ENCODE measurements at regions not wholly inside any gene's neighbourhood (a gene's known extent, or its start where the extent isn't known, plus 50 kb on each side); places are given as distances from the start of the nearest gene placed in this dataset.

DNA sequence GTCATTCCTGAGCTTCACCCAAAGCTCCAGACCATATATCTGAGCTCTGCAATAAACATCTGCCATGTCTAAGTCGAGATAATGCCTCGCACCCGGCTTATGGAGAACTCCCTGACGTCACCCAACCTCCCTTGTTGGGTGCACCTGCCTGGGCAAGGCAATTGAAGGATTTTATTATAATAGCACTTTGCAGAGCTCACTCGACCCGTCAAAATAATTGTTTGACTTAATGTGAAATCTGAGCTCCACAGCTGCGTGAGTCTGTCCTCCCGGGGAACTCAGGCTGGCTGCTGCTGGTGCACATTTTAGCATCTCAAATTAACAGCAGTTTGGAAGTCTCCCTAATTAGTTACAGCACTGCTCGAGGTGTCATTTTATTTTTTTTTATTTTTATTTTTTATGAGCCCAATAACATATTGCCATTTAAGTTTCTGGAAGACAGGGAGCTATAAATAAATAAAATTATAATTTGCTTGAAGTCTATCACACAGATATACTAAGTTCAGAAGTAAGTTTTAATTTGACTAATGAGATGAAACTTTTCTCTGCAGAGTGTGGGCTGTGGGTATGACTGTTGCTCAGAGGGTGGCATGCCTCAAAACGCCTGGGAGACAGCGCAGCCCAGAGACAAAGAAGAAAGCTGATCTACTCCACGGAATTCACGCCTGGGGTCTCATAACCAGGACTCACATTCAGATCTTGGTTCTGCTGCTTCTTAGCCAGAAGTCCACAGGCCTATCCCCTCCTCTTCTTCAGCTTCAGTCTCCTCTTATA is 401.4 kb upstream of the C16orf82 start:
- H3K79me2 ChIP-seq (ENCODE audit: control insufficient read depth, insufficient read depth, low read length): no peaks in the 10 kb centered on the region
- H3K9me1 ChIP-seq (ENCODE audit: control insufficient read depth, insufficient read depth, low read length): no peaks in the 10 kb centered on the region
- WGBS (ENCODE audit: insufficient coverage, low coverage, missing lambda C conversion rate): 0% methylated on average over 13 of the region's 13 CpGs
- H3K27me3 ChIP-seq (ENCODE audit: control insufficient read depth in 2 of 2, insufficient read depth in 2 of 2, low read length in 2 of 2): peaks cover 0 to 10% of the 10 kb centered on the region in 2 experiments; a peak in 2 of 5 replicates
- H3K9ac ChIP-seq (ENCODE audit: insufficient read depth in 1 of 2, low read depth in 2 of 2, low read length in 2 of 2): no peak overlapping the region
- H3K4me1 ChIP-seq (replicated peaks in 1 of 2; ENCODE audit: control insufficient read depth in 2 of 2, insufficient read depth in 2 of 2, low read length in 2 of 2): no peaks in the 10 kb centered on the region
- no peak for ATAC-seq
- no peaks in the 10 kb centered on the region for H3K9me3 ChIP-seq (replicated peaks; ENCODE audit: control insufficient read depth, insufficient read depth, low read depth, low read length)
- no peak overlapping the region for H2AFZ ChIP-seq (ENCODE audit: low read depth, low read length)
- H3K36me3 ChIP-seq (ENCODE audit: control insufficient read depth, insufficient read depth, low read length): no peaks in the 10 kb centered on the region
- in situ Hi-C loops (cut with MboI): no loop called here
- BruUV-seq (replicated peaks): no TSS peak
- H3K4me3 ChIP-seq: no peak overlapping the region
- POLR2A ChIA-PET: no interaction called here
- TF ChIP-seq NCOA6 (IDR thresholded peaks at IDR 0.05) (no peak), WHSC1 (IDR thresholded peaks at IDR 0.05; ENCODE audit: low read length) (no peak), ZNF668 (CRISPR knock-in tag; IDR thresholded peaks at IDR 0.05) (no peak), PML (IDR thresholded peaks at IDR 0.05; ENCODE audit: low read length) (no peak), ELF1 (tag; IDR thresholded peaks at IDR 0.05) (no peak), CBX1 (IDR thresholded peaks at IDR 0.05; ENCODE audit: low read depth) (no peak), SOX6 (IDR thresholded peaks at IDR 0.05) (no peak), SIRT6 (IDR thresholded peaks at IDR 0.05; ENCODE audit: low read depth, low read length) (no peak)
- TF ChIP-seq, protein P1, sequence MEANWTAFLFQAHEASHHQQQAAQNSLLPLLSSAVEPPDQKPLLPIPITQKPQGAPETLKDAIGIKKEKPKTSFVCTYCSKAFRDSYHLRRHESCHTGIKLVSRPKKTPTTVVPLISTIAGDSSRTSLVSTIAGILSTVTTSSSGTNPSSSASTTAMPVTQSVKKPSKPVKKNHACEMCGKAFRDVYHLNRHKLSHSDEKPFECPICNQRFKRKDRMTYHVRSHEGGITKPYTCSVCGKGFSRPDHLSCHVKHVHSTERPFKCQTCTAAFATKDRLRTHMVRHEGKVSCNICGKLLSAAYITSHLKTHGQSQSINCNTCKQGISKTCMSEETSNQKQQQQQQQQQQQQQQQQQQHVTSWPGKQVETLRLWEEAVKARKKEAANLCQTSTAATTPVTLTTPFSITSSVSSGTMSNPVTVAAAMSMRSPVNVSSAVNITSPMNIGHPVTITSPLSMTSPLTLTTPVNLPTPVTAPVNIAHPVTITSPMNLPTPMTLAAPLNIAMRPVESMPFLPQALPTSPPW (CRISPR knock-in tag; IDR thresholded peaks at IDR 0.05): no peak
- TF ChIP-seq, protein P2, sequence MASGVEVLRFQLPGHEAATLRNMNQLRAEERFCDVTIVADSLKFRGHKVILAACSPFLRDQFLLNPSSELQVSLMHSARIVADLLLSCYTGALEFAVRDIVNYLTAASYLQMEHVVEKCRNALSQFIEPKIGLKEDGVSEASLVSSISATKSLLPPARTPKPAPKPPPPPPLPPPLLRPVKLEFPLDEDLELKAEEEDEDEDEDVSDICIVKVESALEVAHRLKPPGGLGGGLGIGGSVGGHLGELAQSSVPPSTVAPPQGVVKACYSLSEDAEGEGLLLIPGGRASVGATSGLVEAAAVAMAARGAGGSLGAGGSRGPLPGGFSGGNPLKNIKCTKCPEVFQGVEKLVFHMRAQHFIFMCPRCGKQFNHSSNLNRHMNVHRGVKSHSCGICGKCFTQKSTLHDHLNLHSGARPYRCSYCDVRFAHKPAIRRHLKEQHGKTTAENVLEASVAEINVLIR (CRISPR knock-in tag; IDR thresholded peaks at IDR 0.05): no peak
- TF ChIP-seq, protein P3, sequence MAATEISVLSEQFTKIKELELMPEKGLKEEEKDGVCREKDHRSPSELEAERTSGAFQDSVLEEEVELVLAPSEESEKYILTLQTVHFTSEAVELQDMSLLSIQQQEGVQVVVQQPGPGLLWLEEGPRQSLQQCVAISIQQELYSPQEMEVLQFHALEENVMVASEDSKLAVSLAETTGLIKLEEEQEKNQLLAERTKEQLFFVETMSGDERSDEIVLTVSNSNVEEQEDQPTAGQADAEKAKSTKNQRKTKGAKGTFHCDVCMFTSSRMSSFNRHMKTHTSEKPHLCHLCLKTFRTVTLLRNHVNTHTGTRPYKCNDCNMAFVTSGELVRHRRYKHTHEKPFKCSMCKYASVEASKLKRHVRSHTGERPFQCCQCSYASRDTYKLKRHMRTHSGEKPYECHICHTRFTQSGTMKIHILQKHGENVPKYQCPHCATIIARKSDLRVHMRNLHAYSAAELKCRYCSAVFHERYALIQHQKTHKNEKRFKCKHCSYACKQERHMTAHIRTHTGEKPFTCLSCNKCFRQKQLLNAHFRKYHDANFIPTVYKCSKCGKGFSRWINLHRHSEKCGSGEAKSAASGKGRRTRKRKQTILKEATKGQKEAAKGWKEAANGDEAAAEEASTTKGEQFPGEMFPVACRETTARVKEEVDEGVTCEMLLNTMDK (IDR thresholded peaks at IDR 0.05; ENCODE audit: borderline replicate concordance, insufficient read depth, low read depth, low read length, poor library complexity, severe bottlenecking): no peak
- TF ChIP-seq, protein P4, sequence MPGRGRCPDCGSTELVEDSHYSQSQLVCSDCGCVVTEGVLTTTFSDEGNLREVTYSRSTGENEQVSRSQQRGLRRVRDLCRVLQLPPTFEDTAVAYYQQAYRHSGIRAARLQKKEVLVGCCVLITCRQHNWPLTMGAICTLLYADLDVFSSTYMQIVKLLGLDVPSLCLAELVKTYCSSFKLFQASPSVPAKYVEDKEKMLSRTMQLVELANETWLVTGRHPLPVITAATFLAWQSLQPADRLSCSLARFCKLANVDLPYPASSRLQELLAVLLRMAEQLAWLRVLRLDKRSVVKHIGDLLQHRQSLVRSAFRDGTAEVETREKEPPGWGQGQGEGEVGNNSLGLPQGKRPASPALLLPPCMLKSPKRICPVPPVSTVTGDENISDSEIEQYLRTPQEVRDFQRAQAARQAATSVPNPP (IDR thresholded peaks at IDR 0.05; ENCODE audit: borderline replicate concordance, insufficient read depth, insufficient read length): no peak
- no peak overlapping the region for H3K27ac ChIP-seq (ENCODE audit: extremely low read depth, low read depth, low read length)
- H3K4me2 ChIP-seq (ENCODE audit: insufficient read depth, low read length): no peak overlapping the region
- H4K20me1 ChIP-seq (replicated peaks; ENCODE audit: control insufficient read depth, insufficient read depth, low read length): no peaks in the 10 kb centered on the region; the same call in 1 of the 2 replicates
- DNase-seq (ENCODE audit: extremely low read depth in 1 of 4, low spot score in 3 of 4): no peak
- CTCF ChIA-PET (ENCODE audit: low intra/inter-chr PET ratio): no interaction called here
- intact Hi-C loops (cut with micrococcal nuclease): no loop called here
- FAIRE-seq: no peak
